RWPE1 (cell line): ENCODE measurements at regions not wholly inside any gene's neighbourhood (a gene's known extent, or its start where the extent isn't known, plus 50 kb on each side); places are given as distances from the start of the nearest gene placed in this dataset.

ENCODE experiments used
- CTCF ChIA-PET: fragments of 350-600 bp; sonication (Branson Sonifier 250); formaldehyde crosslinking; extraction: SDS; loops from one replicate; lab custom pipeline; 2021; lab: Yijun Ruan, JAX
- POLR2A ChIA-PET: fragments of 400-600 bp; formaldehyde crosslinking; extraction: SDS; loops from one replicate; lab custom pipeline; 2020; ENCODE audit warnings: antibody characterized with exemption; ENCODE audit not compliant: low non-redundant PET; lab: Yijun Ruan, JAX
- DNase-seq: peaks from one replicate; pipeline ENCODE4 v3.0.0; 2012; ENCODE audit warnings: low spot score
- H3K27ac ChIP-seq: fragments of 450-650 bp; 2 replicates; pipeline ENCODE4 v1.5.1; 2017
- CTCF ChIP-seq: fragments of 450-650 bp; conservative IDR thresholded peaks from 2 replicates; pipeline ENCODE4 v1.5.1; 2017; ENCODE audit warnings: low read depth, mild to moderate bottlenecking

DNA sequence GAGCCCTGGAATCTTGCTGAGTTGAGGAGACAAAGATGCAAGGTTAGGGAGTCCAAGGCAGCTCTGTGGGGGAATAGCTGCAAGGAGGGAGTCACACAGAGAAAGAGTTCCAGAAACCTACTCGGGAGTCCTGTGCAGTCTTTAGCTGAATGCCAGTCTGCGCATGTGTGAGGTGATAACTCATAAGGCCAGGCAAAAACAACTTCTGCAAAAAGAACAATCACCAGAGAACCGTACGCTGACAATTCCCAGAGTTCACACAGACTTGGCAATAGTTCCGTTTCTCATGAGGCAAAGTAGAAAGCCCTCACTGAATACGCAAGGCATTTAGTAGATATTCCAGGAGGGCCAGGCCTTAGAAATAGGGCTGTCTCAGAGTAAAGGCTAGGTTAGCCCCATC, 135.2 kb upstream of the TAB2 start:
- CTCF ChIA-PET, result no interaction called here
- no peak for TF ChIP-seq CTCF
- no peak overlapping the region for H3K27ac ChIP-seq
- POLR2A ChIA-PET, result no interaction called here
- no peak for DNase-seq

DNA sequence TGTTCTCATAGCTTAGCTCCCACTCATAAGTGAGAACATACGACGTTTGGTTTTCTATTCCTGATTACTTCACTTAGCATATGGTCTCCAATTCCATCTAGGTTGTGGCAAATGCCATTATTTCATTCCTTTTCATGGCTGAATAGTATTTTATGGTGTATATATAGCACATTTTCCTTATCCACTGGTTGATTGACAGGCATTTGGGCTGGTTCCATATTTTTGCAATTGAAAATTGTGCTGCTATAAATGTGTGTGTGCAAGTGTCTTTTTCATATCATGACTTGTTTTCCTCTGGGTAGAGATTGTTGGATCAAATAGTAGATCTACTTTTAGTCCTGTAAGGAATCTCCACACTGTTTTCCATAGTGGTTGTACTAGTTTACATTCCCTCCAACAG, 133.0 kb upstream of the TAB2 start:
- ChIA-PET POLR2A (no interaction called here), CTCF (no interaction called here)
- DNase-seq, result no peak
- no peak for TF ChIP-seq CTCF
- H3K27ac ChIP-seq, result no peak overlapping the region

DNA sequence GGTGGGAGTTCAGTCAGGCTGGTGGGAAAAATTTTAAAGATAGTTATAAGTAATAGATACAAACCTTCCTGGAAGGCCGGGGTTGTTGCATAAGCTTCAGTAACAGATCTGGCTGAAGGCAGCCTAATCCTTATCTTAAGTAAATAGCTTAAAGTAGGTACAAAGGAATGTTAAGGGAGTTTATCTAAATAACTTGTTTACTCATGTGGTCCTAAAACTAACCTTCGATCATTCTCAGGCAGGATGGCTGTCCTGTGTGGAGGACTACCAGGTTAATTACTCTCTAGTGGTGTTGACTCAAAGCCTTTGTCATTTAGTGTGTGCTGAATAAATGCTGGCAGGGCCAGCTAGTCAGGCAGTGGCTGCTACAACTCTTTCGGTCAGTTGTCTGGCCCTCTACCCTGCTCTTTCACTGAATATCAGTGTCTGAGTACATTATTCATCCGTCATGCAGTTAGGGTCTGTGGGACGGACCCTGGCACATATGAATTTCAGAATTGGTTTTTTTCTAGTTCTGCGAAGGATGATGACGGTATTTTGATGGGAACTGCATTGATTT, 131.6 kb upstream of the TAB2 start:
- H3K27ac ChIP-seq, result no peak overlapping the region
- CTCF ChIA-PET, result no interaction called here
- DNase-seq, result no peak
- POLR2A ChIA-PET, result no interaction called here
- TF ChIP-seq CTCF, result no peak

DNA sequence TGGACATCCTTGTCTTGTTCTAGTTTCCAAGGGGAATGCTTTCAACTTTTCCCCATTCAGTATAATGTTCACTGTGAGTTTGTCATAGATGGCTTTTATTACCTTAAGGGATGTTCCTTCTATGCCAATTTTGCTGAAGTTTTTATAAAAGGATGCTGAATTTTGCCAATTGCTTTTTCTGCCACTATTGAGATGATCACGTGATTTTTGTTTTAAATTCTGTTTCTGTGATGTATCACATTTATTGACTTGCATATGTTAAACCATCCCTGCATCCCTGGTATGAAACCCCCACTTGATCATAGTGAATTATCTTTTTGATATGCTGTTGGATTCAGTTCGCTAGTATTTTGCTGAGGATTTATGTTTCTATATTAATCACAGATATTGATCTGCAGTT, 130.6 kb upstream of the TAB2 start:
- CTCF ChIA-PET, result no interaction called here
- TF ChIP-seq CTCF, result no peak
- POLR2A ChIA-PET, result no interaction called here
- H3K27ac ChIP-seq, result no peak overlapping the region
- no peak for DNase-seq

- ChIA-PET POLR2A (no interaction called here), CTCF (no interaction called here)
- no peak for DNase-seq
- H3K27ac ChIP-seq, result no peak overlapping the region
- no peak for TF ChIP-seq CTCF
Observed at GRCh38 chr6:149190224-149190831, 127.2 kb upstream of the TAB2 start.

DNA sequence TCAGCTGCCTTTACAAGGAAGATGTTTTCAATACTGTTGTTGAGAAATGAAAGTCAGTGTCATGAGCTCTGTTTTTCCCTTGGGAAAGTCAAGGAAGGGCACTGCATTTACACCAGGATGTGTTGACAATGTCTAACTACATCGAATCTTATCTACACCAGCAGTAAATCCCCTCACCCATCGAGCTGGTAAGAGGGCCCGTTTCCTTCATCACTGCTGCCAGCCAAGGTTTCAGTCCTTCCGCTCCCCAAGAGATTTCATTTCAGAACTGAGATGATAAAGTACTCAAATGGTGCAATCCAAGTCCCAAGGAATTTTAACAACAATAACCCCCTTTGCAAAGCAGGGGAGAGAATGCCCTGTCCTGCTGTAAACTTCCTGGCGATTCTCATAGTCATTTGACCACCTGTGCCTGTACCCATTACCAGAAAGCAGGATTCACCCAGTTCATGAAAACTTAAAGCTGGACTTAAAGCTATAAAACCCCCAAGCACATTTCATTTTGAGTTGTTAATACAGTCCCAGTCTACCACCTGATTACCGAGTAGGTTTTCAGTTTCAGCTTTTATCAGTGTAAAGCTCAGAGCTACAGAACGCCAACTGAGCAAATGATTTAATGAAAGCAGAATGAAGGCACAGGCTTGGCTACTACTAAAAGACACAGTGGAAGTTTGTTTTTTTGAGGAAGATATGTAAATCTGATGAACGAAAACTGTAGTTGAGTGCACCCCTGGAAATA, 122.5 kb upstream of the TAB2 start:
- CTCF ChIA-PET, result interaction anchor here (0.5 to 0.6 kb wide), 3 partner anchors 21 to 114 kb away, joined by 3 to 7 read pairs (median 3); no protein-coding TSS in a partner anchor

More for the DNA sequence above, 122.5 kb upstream of the TAB2 start:
- TF ChIP-seq CTCF, result no peak
- H3K27ac ChIP-seq, result no peak overlapping the region
- POLR2A ChIA-PET, result no interaction called here
- no peak for DNase-seq
